Panc1 (cell line): ENCODE measurements at regions not wholly inside any gene's neighbourhood (a gene's known extent, or its start where the extent isn't known, plus 50 kb on each side); places are given as distances from the start of the nearest gene placed in this dataset.

ENCODE experiments used
- ATAC-seq: fragments of 200-7000 bp; cut with Tn5 transposase; 2 replicates; pipeline ENCODE4 v1.9.1; 2020; ENCODE audit warnings: mild to moderate bottlenecking, moderate library complexity
- BruUV-seq: library from RNA; stranded (reverse); fragments of 400-500 nt; replicated peaks from 2 replicates; lab custom pipeline; 2021; lab: Mats Ljungman, UMichigan
- CTCF ChIA-PET: fragments of 300-600 bp; sonication (Branson Sonifier 250); formaldehyde crosslinking; loops from one replicate; lab custom pipeline; 2022; ENCODE audit warnings: antibody characterized with exemption; lab: Charles Lee
- POLR2A ChIA-PET: fragments of 300-600 bp; sonication (Branson Sonifier 250); formaldehyde crosslinking; loops from one replicate; lab custom pipeline; 2022; ENCODE audit warnings: antibody characterized with exemption; lab: Charles Lee
- DNase-seq: peaks from one replicate; pipeline ENCODE4 v3.0.0-alpha.2; 2010; ENCODE audit warnings: low read depth, low spot score
- H3K27ac ChIP-seq: 2 replicates; pipeline ENCODE4 v1.5.1; 2011; ENCODE audit warnings: mild to moderate bottlenecking, low read length, inconsistent platforms
- H3K27me3 ChIP-seq: fragments of 200-500 bp; sonication (Bioruptor generic); 2 replicates; pipeline ENCODE4 v1.6.0; 2014; ENCODE audit warnings: low read length, inconsistent platforms; ENCODE audit not compliant: control insufficient read depth, insufficient read depth
- H3K36me3 ChIP-seq: fragments of 200-500 bp; sonication (Bioruptor generic); 2 replicates; pipeline ENCODE4 v1.5.1; 2014; ENCODE audit warnings: inconsistent platforms, mild to moderate bottlenecking, low read length, moderate library complexity; ENCODE audit not compliant: control insufficient read depth, insufficient read depth
- H3K4me1 ChIP-seq: 2 replicates; pipeline ENCODE4 v1.5.1; 2011; ENCODE audit warnings: inconsistent platforms, mild to moderate bottlenecking, low read length, moderate library complexity; ENCODE audit not compliant: control insufficient read depth, insufficient read depth
- H3K4me3 ChIP-seq, 2 experiments: 2 replicates each; pipeline ENCODE4 v1.5.1; 2011 to 2012; ENCODE audit warnings: low read depth in 2 of 2, low read length in 2 of 2, mild to moderate bottlenecking in 2 of 2, inconsistent platforms in 1 of 2, moderate library complexity in 1 of 2
- H3K9me3 ChIP-seq: fragments of 200-500 bp; sonication (Bioruptor generic); 2 replicates; pipeline ENCODE4 v1.5.1; 2014; ENCODE audit warnings: low read depth, mild to moderate bottlenecking, inconsistent platforms, low read length, moderate library complexity; ENCODE audit not compliant: control insufficient read depth, insufficient read depth
- POLR2AphosphoS5 ChIP-seq: IDR thresholded peaks from 2 replicates; pipeline ENCODE4 v1.6.1; 2012; ENCODE audit warnings: mild to moderate bottlenecking, low read depth, low read length, moderate library complexity
- SIN3A ChIP-seq: IDR thresholded peaks from 2 replicates; pipeline ENCODE4 v1.6.1; 2012; ENCODE audit warnings: low read depth, mild to moderate bottlenecking, low read length, moderate library complexity, borderline replicate concordance; ENCODE audit not compliant: insufficient read depth
- TCF7L2 ChIP-seq: IDR thresholded peaks from 2 replicates; pipeline ENCODE4 v1.6.1; 2011; ENCODE audit warnings: mild to moderate bottlenecking, low read depth, low read length, inconsistent platforms
- in situ Hi-C: cut with HindIII; loops from 2 replicates; pipeline ENCODE4 v1.10.0; 2016; ENCODE audit warnings: low sequenced_read_pairs, low pct_unique_long_range_greater_than_20kb
- intact Hi-C: fragments of 100-400 bp; cut with micrococcal nuclease; formaldehyde crosslinking; loops from one replicate; pipeline ENCODE4 v1.10.0; 2022; ENCODE audit not compliant: unreplicated experiment
- TF ChIP-seq, protein P1 (sequence below), 2 experiments: IDR thresholded peaks; 2 replicates each; pipeline ENCODE4 v1.6.1; 2011 to 2012; ENCODE audit warnings: low read depth in 2 of 2, control low read depth in 1 of 2, low read length in 1 of 2, mild to moderate bottlenecking in 1 of 2, moderate library complexity in 1 of 2; ENCODE audit not compliant: insufficient read depth in 1 of 2
- TF ChIP-seq, protein P2 (sequence below): fragments of 450-650 bp; IDR thresholded peaks from 2 replicates; pipeline ENCODE4 v1.5.1; 2017; ENCODE audit warnings: mild to moderate bottlenecking

DNA sequence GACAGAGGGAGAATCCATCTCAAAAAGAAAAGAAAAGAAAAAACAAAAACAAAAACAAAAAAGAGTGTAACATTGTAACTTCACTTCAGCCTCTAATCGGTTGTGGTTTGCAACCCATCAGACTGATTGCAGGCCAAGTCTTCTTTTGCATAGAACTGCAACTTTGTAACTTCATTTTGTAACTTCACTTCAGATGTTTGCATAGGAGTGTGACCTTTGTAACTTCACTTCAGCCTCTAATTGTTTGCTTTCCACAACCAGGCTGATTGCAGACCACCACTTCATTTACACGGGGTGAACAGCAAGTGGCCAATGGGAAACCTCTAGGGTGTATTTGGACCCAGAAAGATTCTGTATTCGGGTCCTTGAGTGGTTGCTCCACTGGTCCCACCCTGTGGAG is 79.1 kb upstream of the CHMP2B start:
- Histone ChIP-seq H3K4me3 (no peak overlapping the region), H3K9me3 (no peaks in the 10 kb centered on the region), H3K27me3 (no peaks in the 10 kb centered on the region), H3K36me3 (no peaks in the 10 kb centered on the region), H3K4me1 (no peaks in the 10 kb centered on the region), H3K27ac (no peak overlapping the region)
- in situ Hi-C loops, result no loop called here
- intact Hi-C loops, result no loop called here
- no peak for DNase-seq
- CTCF ChIA-PET, result no interaction called here
- ATAC-seq, result no peak
- POLR2A ChIA-PET, result no interaction called here
- TF ChIP-seq TCF7L2 (no peak), POLR2AphosphoS5 (no peak), SIN3A (no peak)
- TF ChIP-seq, protein P1, sequence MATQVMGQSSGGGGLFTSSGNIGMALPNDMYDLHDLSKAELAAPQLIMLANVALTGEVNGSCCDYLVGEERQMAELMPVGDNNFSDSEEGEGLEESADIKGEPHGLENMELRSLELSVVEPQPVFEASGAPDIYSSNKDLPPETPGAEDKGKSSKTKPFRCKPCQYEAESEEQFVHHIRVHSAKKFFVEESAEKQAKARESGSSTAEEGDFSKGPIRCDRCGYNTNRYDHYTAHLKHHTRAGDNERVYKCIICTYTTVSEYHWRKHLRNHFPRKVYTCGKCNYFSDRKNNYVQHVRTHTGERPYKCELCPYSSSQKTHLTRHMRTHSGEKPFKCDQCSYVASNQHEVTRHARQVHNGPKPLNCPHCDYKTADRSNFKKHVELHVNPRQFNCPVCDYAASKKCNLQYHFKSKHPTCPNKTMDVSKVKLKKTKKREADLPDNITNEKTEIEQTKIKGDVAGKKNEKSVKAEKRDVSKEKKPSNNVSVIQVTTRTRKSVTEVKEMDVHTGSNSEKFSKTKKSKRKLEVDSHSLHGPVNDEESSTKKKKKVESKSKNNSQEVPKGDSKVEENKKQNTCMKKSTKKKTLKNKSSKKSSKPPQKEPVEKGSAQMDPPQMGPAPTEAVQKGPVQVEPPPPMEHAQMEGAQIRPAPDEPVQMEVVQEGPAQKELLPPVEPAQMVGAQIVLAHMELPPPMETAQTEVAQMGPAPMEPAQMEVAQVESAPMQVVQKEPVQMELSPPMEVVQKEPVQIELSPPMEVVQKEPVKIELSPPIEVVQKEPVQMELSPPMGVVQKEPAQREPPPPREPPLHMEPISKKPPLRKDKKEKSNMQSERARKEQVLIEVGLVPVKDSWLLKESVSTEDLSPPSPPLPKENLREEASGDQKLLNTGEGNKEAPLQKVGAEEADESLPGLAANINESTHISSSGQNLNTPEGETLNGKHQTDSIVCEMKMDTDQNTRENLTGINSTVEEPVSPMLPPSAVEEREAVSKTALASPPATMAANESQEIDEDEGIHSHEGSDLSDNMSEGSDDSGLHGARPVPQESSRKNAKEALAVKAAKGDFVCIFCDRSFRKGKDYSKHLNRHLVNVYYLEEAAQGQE (IDR thresholded peaks at IDR 0.05; ENCODE audit: insufficient read depth in 1 of 2, low read depth in 2 of 2, low read length in 1 of 2), result no peak
- TF ChIP-seq, protein P2, sequence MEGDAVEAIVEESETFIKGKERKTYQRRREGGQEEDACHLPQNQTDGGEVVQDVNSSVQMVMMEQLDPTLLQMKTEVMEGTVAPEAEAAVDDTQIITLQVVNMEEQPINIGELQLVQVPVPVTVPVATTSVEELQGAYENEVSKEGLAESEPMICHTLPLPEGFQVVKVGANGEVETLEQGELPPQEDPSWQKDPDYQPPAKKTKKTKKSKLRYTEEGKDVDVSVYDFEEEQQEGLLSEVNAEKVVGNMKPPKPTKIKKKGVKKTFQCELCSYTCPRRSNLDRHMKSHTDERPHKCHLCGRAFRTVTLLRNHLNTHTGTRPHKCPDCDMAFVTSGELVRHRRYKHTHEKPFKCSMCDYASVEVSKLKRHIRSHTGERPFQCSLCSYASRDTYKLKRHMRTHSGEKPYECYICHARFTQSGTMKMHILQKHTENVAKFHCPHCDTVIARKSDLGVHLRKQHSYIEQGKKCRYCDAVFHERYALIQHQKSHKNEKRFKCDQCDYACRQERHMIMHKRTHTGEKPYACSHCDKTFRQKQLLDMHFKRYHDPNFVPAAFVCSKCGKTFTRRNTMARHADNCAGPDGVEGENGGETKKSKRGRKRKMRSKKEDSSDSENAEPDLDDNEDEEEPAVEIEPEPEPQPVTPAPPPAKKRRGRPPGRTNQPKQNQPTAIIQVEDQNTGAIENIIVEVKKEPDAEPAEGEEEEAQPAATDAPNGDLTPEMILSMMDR, result no peak
- BruUV-seq, result no TSS peak

DNA sequence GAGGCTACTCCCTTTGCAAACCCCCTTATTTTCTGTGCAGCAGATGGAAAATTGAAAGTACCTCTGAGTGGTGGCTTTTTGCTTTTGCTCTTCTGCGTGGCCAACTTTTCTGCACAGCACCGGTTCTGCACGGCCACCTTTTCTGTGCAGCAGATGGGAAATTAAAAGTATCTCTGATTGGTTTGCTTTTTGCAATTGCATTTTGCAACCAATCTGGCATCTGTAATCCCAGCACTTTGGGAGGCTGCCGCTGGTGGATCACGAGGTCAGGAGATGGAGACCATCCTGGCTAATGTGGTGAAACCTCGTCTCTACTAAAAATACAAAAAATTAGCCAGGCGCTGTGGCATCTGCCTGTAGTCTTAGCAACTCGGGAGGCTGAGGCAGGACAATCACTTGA is 79.5 kb upstream of the CHMP2B start:
- TF ChIP-seq SIN3A (no peak), POLR2AphosphoS5 (no peak), TCF7L2 (no peak)
- TF ChIP-seq, protein P1 (IDR thresholded peaks at IDR 0.05; ENCODE audit: insufficient read depth in 1 of 2, low read depth in 2 of 2, low read length in 1 of 2), result no peak
- TF ChIP-seq, protein P2, result no peak
- in situ Hi-C loops (no loop called here), intact Hi-C loops (no loop called here)
- POLR2A ChIA-PET, result no interaction called here
- CTCF ChIA-PET, result no interaction called here
- no TSS peak for BruUV-seq
- DNase-seq, result no peak
- Histone ChIP-seq H3K27me3 (no peaks in the 10 kb centered on the region), H3K27ac (no peak overlapping the region), H3K4me1 (no peaks in the 10 kb centered on the region), H3K9me3 (no peaks in the 10 kb centered on the region), H3K36me3 (no peaks in the 10 kb centered on the region), H3K4me3 (no peak overlapping the region)
- ATAC-seq, result no peak
